ENCODE measurements at regions not wholly inside any gene's neighbourhood (a gene's known extent, or its start where the extent isn't known, plus 50 kb on each side); places are given as distances from the start of the nearest gene placed in this dataset.

DNA sequence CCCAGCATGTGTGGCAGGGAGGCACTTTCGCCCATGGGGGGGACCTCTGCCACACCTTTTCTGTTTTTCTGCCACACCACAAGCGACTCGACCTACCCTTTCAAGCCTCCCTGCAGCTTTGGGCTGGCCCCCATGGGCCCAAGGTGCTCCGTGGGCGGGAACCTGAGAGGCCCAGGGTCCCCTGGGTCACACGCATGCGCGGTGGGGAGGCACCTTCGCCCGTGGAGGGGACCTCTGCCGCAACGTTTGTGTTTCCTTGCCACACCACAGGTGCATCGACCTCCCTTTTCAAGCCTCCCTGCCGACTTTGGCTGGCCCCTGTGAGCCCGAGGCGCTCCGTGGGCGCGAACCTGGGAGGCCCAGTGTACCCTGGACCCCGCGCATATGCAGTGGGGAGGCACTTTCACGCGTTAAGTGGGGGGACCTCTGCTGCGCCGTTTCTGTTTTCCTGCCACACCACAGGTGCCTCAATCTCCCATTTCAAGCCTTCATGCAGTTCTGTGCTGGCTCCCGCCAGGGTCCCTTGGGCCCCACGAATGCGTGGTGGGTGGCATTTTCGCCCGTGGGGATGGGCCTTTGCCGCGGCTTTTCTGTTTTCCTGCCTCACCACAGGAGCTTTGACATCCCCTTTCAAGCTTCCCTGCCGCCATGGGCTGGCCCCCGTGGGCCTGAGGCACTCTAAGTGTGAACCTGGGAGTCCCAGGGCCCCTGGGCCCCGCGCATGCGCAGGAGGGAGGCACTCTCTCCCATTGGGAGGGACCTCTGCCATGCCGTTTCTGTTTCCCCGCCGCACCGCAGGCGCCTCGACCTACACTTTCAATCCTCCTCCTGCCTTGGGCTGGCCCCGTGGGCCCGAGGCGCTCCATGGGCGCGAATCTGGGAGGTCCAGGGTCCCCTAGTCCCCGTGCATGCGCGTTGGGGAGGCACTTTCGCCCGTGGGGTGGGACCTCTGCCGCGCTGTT is 332.2 kb downstream of the ALG10 start:
- Histone ChIP-seq H3K4me1 (ENCODE audit: insufficient read depth, low read length) (no peaks in the 10 kb centered on the region), H3K9ac (ENCODE audit: low read length) (no peak overlapping the region), H3K27me3 (ENCODE audit: control insufficient read depth in 1 of 2, insufficient read depth in 2 of 2, low read length in 2 of 2) (peaks cover 0 to 5% of the 10 kb centered on the region in 2 donors), H3K36me3 (ENCODE audit: insufficient read depth, low read length) (no peaks in the 10 kb centered on the region), H3K27ac (ENCODE audit: low read depth, low read length) (no peak overlapping the region), H3K9me3 (ENCODE audit: low read length) (no peaks in the 10 kb centered on the region), H3K4me3 (ENCODE audit: low read depth in 1 of 2, low read length in 2 of 2) (no peak overlapping the region)

DNA sequence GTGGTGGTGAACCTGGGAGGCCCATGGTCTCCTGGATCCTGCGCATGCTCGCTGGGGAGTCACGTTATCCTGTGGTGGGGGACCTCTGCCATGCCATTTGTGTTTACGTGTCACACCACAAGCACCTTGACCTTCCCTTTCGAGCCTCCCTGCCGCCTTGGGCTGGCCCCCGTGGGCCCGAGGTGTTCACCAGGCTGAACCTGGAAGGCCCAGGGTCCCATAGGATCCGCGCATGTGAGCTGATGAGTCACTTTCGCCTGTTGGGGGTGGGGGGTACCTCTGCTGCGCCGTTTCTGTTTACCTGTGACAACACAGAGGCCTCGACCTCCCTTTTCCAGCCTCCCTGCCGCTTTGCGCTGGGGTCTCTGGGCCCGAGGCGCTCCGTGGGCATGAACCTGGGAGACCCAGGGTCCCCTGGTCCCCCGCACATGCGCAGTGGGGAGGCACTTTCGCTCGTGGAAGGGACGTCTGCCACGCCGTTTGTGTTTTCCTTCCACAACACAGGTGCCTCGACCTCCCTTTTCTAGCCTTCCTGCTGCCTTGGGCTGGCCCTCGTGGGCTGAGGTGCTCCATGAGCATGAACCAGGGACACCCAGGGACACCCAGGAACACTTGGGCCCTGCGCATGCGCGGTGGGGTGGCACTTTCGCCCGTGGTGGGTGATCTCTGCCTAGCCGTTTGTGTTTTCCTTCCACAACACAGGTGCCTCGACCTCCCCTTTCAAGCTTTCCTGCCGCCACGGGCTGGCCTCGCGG is 334.1 kb downstream of the ALG10 start:
- Histone ChIP-seq H3K9me3 (ENCODE audit: low read length) (no peaks in the 10 kb centered on the region), H3K4me3 (ENCODE audit: low read depth in 1 of 2, low read length in 2 of 2) (no peak overlapping the region), H3K27ac (ENCODE audit: low read depth, low read length) (no peak overlapping the region), H3K36me3 (ENCODE audit: insufficient read depth, low read length) (no peaks in the 10 kb centered on the region), H3K4me1 (ENCODE audit: insufficient read depth, low read length) (no peaks in the 10 kb centered on the region), H3K9ac (ENCODE audit: low read length) (no peak overlapping the region), H3K27me3 (ENCODE audit: control insufficient read depth in 1 of 2, insufficient read depth in 2 of 2, low read length in 2 of 2) (peaks cover 0 to 2% of the 10 kb centered on the region in 2 donors)

DNA sequence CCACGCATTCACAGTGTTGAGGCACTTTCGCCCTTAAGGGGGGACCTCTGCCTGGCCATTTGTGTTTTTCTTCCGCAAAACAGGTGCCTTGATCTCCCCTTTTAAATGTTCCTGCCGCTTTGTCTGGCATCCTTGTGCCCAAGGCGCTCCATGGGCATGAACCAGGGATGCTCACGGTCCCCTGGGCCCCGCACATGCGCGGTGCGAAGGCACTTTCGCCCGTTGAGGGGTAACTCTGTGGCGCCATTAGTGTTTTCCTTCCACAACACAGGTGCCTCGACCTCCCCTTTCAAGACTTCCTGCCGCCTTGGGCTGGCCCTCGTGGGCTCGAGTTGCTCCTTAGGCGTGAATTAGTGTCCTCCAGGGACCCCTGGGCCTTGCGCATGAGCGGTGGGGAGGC is 335.5 kb downstream of the ALG10 start:
- Histone ChIP-seq H3K27ac (ENCODE audit: low read depth, low read length) (no peak overlapping the region), H3K36me3 (ENCODE audit: insufficient read depth, low read length) (no peaks in the 10 kb centered on the region), H3K4me1 (ENCODE audit: insufficient read depth, low read length) (no peaks in the 10 kb centered on the region), H3K9me3 (ENCODE audit: low read length) (no peaks in the 10 kb centered on the region), H3K27me3 (ENCODE audit: control insufficient read depth in 1 of 2, insufficient read depth in 2 of 2, low read length in 2 of 2) (no peaks in the 10 kb centered on the region), H3K9ac (ENCODE audit: low read length) (no peak overlapping the region), H3K4me3 (ENCODE audit: low read depth in 1 of 2, low read length in 2 of 2) (no peak overlapping the region)

DNA sequence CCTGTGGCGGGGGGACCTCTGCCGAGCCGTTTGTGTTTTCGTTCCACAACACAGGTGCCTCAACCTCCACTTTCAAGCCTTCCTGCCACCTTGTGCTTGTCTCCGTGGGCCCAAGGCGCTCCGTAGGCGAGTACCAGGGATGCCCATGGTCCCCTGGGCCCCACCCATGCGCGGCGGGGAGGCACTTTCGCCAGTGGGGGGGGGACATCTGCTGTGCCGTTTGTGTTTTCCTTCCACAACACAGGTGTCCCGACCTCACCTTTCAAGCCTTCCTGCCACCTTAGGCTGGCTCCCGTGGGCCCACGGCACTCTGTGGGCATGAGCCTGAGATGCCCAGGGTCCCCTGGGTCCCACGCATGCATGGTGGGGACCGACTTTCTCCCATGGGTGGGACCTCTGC is 335.9 kb downstream of the ALG10 start:
- no peaks in the 10 kb centered on the region for H3K4me1 ChIP-seq (ENCODE audit: insufficient read depth, low read length)
- H3K27ac ChIP-seq (ENCODE audit: low read depth, low read length) = no peak overlapping the region
- no peaks in the 10 kb centered on the region for H3K36me3 ChIP-seq (ENCODE audit: insufficient read depth, low read length)
- H3K4me3 ChIP-seq (ENCODE audit: low read depth in 1 of 2, low read length in 2 of 2) = no peak overlapping the region
- no peaks in the 10 kb centered on the region for H3K27me3 ChIP-seq (ENCODE audit: control insufficient read depth in 1 of 2, insufficient read depth in 2 of 2, low read length in 2 of 2)
- no peak overlapping the region for H3K9ac ChIP-seq (ENCODE audit: low read length)
- H3K9me3 ChIP-seq (ENCODE audit: low read length) = no peaks in the 10 kb centered on the region

DNA sequence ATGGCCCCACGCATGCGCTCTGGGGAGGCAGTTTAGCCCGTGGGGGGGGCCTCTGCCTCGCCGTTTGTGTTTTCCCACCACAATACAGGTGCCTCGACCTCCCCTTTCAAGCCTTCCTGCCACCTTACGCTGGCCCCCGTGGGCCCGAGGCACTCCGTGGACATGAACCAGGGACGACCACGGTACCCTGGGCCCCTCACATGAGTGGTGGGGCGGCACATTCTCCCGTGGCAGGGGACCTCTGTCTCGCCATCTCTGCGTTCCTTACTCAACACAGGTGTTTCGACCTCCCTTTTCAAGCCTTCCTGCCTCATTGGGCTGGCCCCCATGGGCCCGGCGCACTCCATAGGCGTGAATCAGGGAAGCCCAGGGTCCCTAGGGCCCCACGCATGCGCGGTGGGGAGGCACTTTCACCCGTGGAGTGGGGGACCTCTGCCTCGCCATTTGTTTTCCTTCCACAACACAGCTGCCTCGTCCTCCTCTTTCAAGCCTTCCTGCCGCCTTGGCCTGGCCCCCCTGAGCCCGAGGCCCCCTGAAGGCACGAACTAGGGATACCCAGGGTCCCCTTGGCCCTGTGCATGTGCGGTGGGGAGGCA is 339.5 kb downstream of the ALG10 start:
- Histone ChIP-seq H3K36me3 (ENCODE audit: insufficient read depth, low read length) (no peaks in the 10 kb centered on the region), H3K9ac (ENCODE audit: low read length) (no peak overlapping the region), H3K4me3 (ENCODE audit: low read depth in 1 of 2, low read length in 2 of 2) (no peak overlapping the region), H3K4me1 (ENCODE audit: insufficient read depth, low read length) (no peaks in the 10 kb centered on the region), H3K27ac (ENCODE audit: low read depth, low read length) (no peak overlapping the region), H3K27me3 (ENCODE audit: control insufficient read depth in 1 of 2, insufficient read depth in 2 of 2, low read length in 2 of 2) (peaks cover 0 to 4% of the 10 kb centered on the region in 2 donors), H3K9me3 (ENCODE audit: low read length) (no peaks in the 10 kb centered on the region)

DNA sequence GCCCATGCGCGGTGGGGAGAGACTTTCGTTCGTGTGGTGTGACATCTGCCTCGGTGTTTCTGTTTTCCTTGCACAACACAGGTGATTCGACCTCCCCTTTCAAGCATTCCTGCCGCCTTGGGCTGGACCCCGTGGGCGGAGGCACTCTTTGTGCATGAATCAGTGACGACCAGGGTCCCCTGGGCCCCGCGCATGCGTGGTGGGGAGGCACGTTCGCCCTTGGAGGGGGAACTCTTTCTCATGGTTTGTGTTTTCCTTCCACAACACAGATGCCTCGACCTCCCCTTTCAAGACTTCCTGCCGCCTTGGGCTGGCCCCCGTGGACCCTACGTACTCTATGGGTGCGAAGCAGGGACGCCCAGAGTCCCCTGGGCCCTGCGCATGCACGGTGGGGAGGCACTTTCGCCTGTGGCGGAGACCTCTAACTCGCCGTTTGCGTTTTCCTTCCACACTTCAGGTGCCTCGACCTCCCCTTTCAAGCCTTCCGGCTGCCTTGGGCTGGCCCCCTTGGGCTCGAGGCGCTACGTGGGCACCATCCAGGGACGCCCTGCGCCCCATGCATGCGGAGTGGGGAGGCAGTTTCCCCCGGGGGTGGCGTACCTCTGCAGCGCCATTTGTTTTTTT is 340.9 kb downstream of the ALG10 start:
- Histone ChIP-seq H3K9me3 (ENCODE audit: low read length) (peaks cover 4% of the 10 kb centered on the region), H3K9ac (ENCODE audit: low read length) (no peak overlapping the region)

DNA sequence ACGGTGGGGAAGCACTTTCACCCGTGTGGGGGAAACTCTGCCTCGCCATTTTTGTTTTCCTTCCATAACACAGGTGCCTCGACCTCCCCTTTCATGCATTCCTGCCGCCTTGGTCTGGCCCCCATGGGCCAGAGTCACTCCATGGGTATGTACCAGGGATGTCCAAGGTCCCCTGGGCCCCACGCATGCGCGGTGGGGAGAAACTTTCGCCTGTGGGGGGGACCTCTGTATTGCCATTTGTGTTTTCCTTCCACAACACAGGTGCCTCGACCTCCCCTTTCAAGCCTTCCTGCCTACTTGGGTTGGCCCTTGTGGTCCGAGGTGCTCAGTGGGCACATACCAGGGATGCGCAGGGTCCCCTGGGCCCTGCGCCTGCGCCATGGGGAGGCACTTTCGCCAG is 345.8 kb downstream of the ALG10 start:
- Histone ChIP-seq H3K4me3 (ENCODE audit: low read depth in 1 of 2, low read length in 2 of 2) (no peak overlapping the region), H3K27me3 (ENCODE audit: control insufficient read depth in 1 of 2, insufficient read depth in 2 of 2, low read length in 2 of 2) (peaks cover 0 to 4% of the 10 kb centered on the region in 2 donors), H3K9ac (ENCODE audit: low read length) (no peak overlapping the region), H3K4me1 (ENCODE audit: insufficient read depth, low read length) (no peaks in the 10 kb centered on the region), H3K36me3 (ENCODE audit: insufficient read depth, low read length) (no peaks in the 10 kb centered on the region), H3K27ac (ENCODE audit: low read depth, low read length) (no peak overlapping the region), H3K9me3 (ENCODE audit: low read length) (peaks cover 8% of the 10 kb centered on the region)

More for the DNA sequence above, 340.9 kb downstream of the ALG10 start:
- H3K27me3 ChIP-seq (ENCODE audit: control insufficient read depth in 1 of 2, insufficient read depth in 2 of 2, low read length in 2 of 2) = peaks cover 0 to 4% of the 10 kb centered on the region in 2 donors
- no peak overlapping the region for H3K4me3 ChIP-seq (ENCODE audit: low read depth in 1 of 2, low read length in 2 of 2)
- H3K36me3 ChIP-seq (ENCODE audit: insufficient read depth, low read length) = no peaks in the 10 kb centered on the region
- H3K4me1 ChIP-seq (ENCODE audit: insufficient read depth, low read length) = no peaks in the 10 kb centered on the region
- no peak overlapping the region for H3K27ac ChIP-seq (ENCODE audit: low read depth, low read length)

DNA sequence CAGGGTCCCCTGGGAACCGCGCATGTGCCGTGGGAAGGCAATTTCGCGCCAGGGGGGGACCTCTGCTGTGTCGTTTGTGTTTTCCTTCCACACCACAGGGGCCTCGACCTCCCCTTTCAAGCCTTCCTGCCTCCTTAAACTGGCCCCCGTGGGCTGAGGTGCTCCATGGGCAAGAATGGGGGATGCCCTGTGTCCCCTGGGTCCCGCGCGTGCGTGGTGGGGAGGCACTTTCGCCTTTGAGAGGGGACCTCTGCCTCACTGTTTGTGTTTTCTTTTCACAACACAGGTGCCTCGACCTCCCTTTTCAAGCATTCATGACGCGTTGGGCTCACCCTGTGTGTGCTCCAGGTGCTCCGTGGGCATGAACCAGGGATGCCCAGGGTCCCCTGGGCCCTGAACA is 348.8 kb downstream of the ALG10 start:
- no peak overlapping the region for H3K27ac ChIP-seq (ENCODE audit: low read depth, low read length)
- no peaks in the 10 kb centered on the region for H3K36me3 ChIP-seq (ENCODE audit: insufficient read depth, low read length)
- no peak overlapping the region for H3K9ac ChIP-seq (ENCODE audit: low read length)
- no peak overlapping the region for H3K4me3 ChIP-seq (ENCODE audit: low read depth in 1 of 2, low read length in 2 of 2)
- H3K4me1 ChIP-seq (ENCODE audit: insufficient read depth, low read length) = no peaks in the 10 kb centered on the region
- peaks cover 8% of the 10 kb centered on the region for H3K9me3 ChIP-seq (ENCODE audit: low read length)
- H3K27me3 ChIP-seq (ENCODE audit: control insufficient read depth in 1 of 2, insufficient read depth in 2 of 2, low read length in 2 of 2) = no peaks in the 10 kb centered on the region

DNA sequence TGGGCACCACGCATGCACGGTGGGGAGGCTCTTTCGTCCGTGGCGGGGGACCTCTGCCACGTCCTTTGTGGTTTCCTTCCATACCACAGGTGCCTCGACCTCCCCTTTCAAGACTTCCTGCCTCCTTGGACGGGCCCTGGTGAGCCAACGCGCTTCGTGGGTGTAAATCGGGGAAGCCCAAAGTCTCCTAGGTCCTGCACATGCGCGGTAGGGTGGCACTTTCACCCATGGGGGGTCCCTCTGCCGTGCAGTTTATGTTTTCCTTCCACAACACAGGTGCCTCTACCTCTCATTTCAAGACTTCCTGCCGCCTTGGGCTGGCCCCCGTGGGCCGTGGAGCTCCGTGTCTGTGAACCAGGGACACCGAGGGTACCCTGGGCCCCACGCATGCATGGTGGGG is 349.7 kb downstream of the ALG10 start:
- H3K9ac ChIP-seq (ENCODE audit: low read length) = no peak overlapping the region
- no peaks in the 10 kb centered on the region for H3K36me3 ChIP-seq (ENCODE audit: insufficient read depth, low read length)
- no peak overlapping the region for H3K4me3 ChIP-seq (ENCODE audit: low read depth in 1 of 2, low read length in 2 of 2)
- no peaks in the 10 kb centered on the region for H3K27me3 ChIP-seq (ENCODE audit: control insufficient read depth in 1 of 2, insufficient read depth in 2 of 2, low read length in 2 of 2)
- no peak overlapping the region for H3K27ac ChIP-seq (ENCODE audit: low read depth, low read length)
- H3K4me1 ChIP-seq (ENCODE audit: insufficient read depth, low read length) = no peaks in the 10 kb centered on the region
- peaks cover 8% of the 10 kb centered on the region for H3K9me3 ChIP-seq (ENCODE audit: low read length)

DNA sequence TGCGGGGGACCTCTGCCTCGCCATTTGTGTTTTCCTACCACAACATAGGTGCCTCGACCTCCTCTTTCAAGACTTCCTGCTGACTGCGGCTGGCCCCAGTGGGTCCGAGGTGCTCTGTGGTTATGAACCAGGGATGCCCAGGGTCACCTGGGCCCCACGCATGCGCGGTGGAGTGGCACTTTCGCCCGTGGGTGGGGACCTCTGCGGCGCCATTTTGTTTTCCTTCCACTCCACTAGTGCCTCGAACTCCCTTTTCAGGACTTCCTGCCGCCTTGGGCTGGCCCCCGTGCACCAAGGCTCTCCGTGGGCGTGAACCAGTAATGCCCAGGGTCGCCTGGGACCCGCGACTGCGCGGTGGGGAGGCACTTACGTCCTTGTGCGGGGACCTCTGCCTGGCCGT is 351.6 kb downstream of the ALG10 start:
- no peak overlapping the region for H3K27ac ChIP-seq (ENCODE audit: low read depth, low read length)
- H3K4me1 ChIP-seq (ENCODE audit: insufficient read depth, low read length) = no peaks in the 10 kb centered on the region
- no peak overlapping the region for H3K9ac ChIP-seq (ENCODE audit: low read length)
- H3K27me3 ChIP-seq (ENCODE audit: control insufficient read depth in 1 of 2, insufficient read depth in 2 of 2, low read length in 2 of 2) = no peaks in the 10 kb centered on the region
- no peak overlapping the region for H3K4me3 ChIP-seq (ENCODE audit: low read depth in 1 of 2, low read length in 2 of 2)
- H3K9me3 ChIP-seq (ENCODE audit: low read length) = no peaks in the 10 kb centered on the region
- no peaks in the 10 kb centered on the region for H3K36me3 ChIP-seq (ENCODE audit: insufficient read depth, low read length)
